Stimulated activated CD8-positive, alpha-beta memory T cell treated with anti-CD3 and anti-CD28 coated beads, Interleukin-4, amount 100 ng/mL, for 4 hours (primary cell): ENCODE measurements at regions not wholly inside any gene's neighbourhood (a gene's known extent, or its start where the extent isn't known, plus 50 kb on each side); places are given as distances from the start of the nearest gene placed in this dataset.

ENCODE experiments used
- DNase-seq, 2 donors: peaks; one replicate each; pipeline ENCODE4 v3.0.0-alpha.2; 2020; ENCODE audit warnings: low read depth in 2 of 2, low spot score in 1 of 2

GRCh38 chr13:24075137-24075975, 85.2 kb upstream of the SPATA13 start:
- no peak for DNase-seq

- no peak for DNase-seq
Observed at GRCh38 chr13:24076109-24076508, 84.4 kb upstream of the SPATA13 start.

GRCh38 chr13:24076636-24077035, 83.9 kb upstream of the SPATA13 start:
- no peak for DNase-seq

GRCh38 chr13:24080134-24080533, 80.4 kb upstream of the SPATA13 start:
- no peak for DNase-seq

- DNase-seq: no peak
Observed at GRCh38 chr13:24081387-24081786, 79.1 kb upstream of the SPATA13 start.

- DNase-seq: no peak
Observed at GRCh38 chr13:24083141-24083540, 77.4 kb upstream of the SPATA13 start.

- no peak for DNase-seq
Observed at GRCh38 chr13:24083722-24084421, 76.6 kb upstream of the SPATA13 start.

- no peak for DNase-seq
Observed at GRCh38 chr13:24085662-24086061, 74.9 kb upstream of the SPATA13 start.

- no peak for DNase-seq
Observed at GRCh38 chr13:24086642-24087041, 73.9 kb upstream of the SPATA13 start.

- no peak for DNase-seq
Observed at GRCh38 chr13:24087605-24088225, 72.8 kb upstream of the SPATA13 start.

- DNase-seq: no peak
Observed at GRCh38 chr13:24090049-24090448, 70.5 kb upstream of the SPATA13 start.

GRCh38 chr13:24091080-24091479, 69.4 kb upstream of the SPATA13 start:
- DNase-seq: no peak

- no peak for DNase-seq
Observed at GRCh38 chr13:24092108-24092507, 68.4 kb upstream of the SPATA13 start.

GRCh38 chr13:24093047-24093446, 67.5 kb upstream of the SPATA13 start:
- no peak for DNase-seq

GRCh38 chr13:24096659-24097058, 63.9 kb upstream of the SPATA13 start:
- DNase-seq: no peak

GRCh38 chr13:24097064-24097463, 63.5 kb upstream of the SPATA13 start:
- DNase-seq: no peak

GRCh38 chr13:24097667-24098066, 62.9 kb upstream of the SPATA13 start:
- no peak for DNase-seq

- DNase-seq: no peak
Observed at GRCh38 chr13:24099490-24099889, 61.0 kb upstream of the SPATA13 start.

GRCh38 chr13:24100188-24100587, 60.3 kb upstream of the SPATA13 start:
- no peak for DNase-seq

GRCh38 chr13:24103782-24104372, 56.6 kb upstream of the SPATA13 start:
- DNase-seq: no peak

GRCh38 chr13:24104723-24105122, 55.8 kb upstream of the SPATA13 start:
- DNase-seq: no peak

- no peak for DNase-seq
Observed at GRCh38 chr13:24106429-24106828, 54.1 kb upstream of the SPATA13 start.
